ENCODE measurements at regions not wholly inside any gene's neighbourhood (a gene's known extent, or its start where the extent isn't known, plus 50 kb on each side); places are given as distances from the start of the nearest gene placed in this dataset.

- DNase-seq: no peak
These were observed 176.7 kb downstream of the EMX2 start for GRCh38 chr10:117718986-117719920.

DNA sequence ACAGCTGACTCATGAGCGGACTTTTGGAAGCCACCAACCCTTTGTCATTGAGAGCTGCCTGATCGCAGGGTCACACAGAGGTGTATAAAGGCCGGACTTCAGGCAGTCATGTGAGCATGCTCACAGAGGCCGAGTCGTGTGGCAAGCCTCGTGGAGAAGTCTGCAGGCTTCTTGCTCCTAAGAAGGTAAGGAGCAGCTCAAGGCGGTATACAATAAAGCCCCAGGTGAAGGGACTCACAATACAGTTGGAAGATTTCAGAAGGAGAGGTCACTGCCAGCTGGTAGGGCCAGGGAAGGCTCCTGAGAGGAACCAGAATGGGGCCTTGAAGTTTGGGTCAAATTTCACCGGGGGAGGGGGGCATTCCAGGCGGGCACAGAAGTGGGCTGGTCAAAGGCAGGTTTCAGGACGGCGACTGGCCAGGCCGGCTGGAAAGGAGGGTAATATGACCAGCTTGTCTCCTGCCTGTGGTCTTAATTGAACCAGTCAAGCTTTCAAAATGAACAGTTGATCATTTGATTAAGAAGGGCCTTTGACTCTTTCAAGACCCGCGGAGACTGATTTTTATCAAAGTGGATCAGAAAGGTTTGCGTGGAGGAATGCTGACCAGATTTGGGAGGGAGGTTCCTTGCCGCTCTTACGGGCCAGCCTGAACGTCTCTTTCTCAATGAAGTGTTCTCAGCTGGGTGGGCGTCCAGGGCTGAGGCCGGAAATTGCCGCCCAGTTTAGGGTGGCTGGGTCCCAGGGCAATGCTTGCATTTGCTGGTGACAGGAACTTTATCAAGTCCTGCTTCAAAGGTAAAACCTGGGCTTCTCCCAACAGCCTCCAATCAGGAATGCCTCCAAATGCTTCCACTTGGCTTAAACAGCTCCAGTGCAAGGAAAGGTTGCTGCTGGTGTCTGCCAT lies 178.6 kb downstream of the EMX2 start:
- DNase-seq: no peak

DNA sequence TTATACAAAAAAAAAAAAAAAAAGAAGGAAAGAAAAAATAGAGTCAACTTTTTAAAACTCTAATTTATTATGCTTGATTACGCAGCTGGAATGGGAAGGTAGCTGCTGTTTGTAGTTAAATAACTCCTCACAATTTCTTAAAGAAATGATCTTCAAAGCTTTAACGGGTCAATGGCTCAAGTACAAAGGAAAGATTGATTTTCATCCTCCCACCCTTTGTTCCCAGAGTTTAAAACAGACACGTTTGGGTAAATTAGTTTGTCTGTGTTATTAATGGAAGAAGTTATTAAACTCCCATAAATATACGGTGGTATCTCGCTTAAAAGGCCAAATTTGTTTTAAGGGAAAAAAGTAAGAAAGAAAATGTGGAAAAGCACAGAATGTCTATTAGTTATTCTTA lies 179.3 kb downstream of the EMX2 start:
- DNase-seq: no peak

GRCh38 chr10:117723343-117723742 lies 180.8 kb downstream of the EMX2 start:
- DNase-seq: no peak

DNA sequence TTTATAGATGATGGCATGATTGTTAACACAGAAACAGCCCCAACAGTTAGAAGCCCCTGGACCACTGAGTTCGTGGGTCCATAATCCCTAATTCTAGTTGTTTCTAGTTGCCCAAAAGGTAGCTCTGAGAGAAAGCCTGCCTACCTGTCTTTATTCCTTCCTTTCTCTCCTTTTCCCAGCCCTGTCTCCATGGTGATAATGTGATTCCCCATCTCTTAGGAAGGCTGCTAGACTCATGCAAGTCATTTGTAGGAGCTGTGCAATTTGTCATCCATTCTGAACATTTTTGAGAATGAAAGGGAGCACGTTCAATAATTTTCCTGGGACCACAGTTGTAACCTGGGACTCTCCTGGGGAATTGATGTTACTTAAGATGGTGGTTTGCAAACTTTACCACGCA lies 183.4 kb downstream of the EMX2 start:
- no peak for DNase-seq

DNA sequence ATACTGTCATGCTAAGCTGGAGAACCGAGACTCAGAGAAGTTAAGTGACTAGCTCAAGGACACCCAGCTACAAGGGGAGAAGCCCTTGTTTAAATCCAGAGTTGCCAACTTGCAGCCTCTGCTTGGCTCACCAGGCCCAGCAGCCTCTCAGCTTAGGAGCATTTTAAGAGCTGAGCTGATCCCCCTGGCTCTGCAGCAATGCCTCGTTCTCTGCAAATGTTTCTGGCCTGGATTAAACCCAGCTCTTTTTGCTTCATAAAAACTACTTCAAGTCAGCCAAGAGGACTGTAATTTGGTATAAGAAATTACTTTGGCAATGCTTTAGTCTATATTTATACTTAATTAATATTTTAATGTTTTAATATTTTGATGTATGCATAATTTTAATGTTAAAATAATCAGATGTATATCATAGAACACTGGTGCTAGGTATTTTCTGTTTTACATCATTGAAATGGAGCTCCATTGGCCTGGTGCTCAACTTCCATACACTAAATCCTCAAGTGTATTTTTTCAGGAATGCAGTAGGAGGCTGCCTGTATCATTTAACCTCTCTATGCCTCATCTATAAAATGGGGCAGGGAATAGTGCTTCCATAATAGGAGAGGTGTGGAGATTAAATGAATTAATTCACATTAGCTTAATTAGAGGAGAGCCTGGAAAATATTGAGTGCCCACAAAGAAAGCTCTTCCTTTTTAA lies 184.2 kb downstream of the EMX2 start:
- DNase-seq: no peak

- DNase-seq: no peak
These were observed 184.9 kb downstream of the EMX2 start for GRCh38 chr10:117727421-117727820.

GRCh38 chr10:117728087-117728486 lies 185.5 kb downstream of the EMX2 start:
- no peak for DNase-seq

DNA sequence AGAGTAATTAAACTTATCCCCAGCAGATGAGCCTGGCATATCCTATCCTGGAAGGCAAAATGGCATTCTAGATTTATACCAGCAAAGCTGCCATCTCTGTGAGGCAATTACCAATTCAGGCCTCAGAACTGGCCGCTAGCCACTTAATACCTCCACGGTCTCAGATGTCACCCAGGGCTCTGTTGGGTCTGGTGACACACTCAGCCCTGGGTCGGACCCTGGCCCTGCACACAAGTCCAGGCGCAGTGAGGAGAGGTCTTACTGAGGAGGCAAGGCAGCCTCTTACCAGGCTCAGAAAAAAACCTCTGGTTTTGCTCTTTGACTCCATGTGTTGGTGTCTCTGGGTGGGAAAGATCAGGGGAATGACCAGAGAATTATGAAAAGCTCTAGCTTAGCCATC lies 186.6 kb downstream of the EMX2 start:
- DNase-seq: no peak

DNA sequence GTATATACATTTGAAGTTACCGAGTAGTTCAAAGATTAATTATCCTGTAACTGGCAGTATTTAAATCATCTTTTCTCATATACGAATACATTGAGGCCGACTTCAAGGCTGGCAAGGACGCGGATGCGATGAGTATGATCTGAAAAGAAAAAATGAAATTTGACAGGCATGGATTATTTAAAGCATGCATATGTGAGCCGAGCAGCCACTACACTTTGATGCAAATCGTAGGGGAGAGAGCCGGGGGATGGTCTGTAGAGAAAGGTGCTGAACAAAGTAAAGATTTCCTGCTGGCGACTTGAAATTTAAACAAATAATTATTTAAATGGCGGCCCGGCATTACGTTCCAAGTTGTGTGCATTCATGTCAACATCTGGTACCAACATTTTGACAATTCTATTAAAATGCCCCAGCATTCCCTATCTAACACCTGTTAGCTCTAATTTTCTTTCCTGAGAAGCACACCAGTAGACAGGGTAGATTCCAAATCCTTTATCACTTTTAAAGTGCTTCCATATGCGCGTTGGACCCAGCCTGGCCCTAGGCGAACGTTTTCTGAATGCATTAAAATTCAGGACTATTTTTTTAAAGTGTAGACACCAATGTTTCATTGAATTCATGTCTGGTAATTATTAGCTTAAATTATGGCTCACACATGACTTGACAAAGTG lies 188.7 kb downstream of the EMX2 start:
- no peak for DNase-seq

- DNase-seq: no peak
These were observed 192.3 kb downstream of the EMX2 start for GRCh38 chr10:117734731-117735405.

GRCh38 chr10:117736655-117737054 lies 194.1 kb downstream of the EMX2 start:
- DNase-seq: no peak

- no peak for DNase-seq
These were observed 197.5 kb downstream of the EMX2 start for GRCh38 chr10:117740088-117740487.

DNA sequence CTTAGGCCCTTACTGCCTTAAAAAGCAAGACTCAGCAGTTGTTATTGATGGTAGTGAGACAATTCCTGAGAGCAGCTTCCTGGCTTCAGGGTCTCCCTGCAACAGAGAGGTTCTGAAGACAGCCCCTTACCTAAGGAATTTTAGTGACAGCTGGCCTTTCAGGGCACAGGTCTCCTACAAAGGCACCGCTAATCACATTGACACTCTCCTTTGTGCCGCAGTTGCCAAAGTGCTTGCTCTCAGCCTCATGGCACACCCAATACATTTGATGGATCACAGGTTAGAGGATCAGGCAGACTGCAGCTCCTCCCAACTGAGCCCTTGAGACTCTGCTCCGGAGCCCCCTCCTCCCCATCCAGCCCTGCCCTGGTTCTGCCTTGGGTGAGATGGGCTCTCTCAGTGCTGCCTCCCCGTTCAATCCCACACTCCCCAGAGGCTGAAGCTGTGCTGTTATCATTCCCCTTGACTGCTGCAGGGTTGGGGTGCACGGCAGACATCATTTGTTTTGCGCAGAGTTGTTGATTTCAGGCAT lies 198.2 kb downstream of the EMX2 start:
- no peak for DNase-seq

- DNase-seq: no peak
These were observed 199.0 kb downstream of the EMX2 start for GRCh38 chr10:117741524-117741923.

- DNase-seq: no peak
These were observed 201.0 kb downstream of the EMX2 start for GRCh38 chr10:117743509-117743908.

GRCh38 chr10:117745301-117745700 lies 202.8 kb downstream of the EMX2 start:
- no peak for DNase-seq

DNA sequence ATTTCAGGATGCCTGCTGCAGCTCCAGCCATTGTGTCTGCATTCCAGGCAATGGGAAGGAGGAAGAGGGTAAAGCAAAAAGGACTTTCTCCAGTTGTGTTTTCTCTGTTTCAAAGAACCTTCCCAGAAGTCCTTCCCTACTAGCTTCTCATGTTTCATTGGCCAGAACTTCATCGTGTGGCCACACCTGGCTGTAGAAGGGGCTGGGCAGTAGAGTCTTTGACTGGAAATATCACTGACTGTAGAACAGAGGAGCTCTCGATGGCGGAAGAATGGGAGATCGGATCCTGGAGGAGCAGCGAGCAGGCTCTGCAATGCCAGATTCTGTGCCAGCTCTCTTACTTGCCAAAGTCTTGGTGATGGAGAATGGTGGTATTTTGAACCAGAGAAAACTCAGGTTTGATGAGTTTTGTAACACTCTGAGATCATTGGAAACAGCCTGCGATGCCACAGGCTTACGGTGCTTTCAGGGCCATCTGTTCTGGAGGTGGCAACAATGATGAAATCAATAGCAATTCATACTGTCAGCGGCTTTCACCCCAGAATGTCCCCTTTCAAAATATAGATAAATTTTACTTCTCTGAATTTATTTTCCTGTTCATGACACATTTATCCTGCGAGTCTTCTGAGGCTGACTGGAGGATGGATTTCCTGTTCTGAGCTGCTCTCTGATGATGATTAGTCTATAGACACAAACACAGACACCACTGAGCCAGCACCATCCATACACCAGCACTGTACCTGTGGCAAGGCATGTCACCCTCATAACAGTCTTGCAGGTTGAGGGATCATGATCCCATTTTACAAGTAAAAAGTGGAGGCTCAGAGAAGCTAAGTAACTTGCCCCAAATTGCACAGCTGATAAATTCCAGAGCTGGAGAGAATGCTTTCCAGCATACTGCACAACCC lies 204.2 kb downstream of the EMX2 start:
- DNase-seq: no peak

DNA sequence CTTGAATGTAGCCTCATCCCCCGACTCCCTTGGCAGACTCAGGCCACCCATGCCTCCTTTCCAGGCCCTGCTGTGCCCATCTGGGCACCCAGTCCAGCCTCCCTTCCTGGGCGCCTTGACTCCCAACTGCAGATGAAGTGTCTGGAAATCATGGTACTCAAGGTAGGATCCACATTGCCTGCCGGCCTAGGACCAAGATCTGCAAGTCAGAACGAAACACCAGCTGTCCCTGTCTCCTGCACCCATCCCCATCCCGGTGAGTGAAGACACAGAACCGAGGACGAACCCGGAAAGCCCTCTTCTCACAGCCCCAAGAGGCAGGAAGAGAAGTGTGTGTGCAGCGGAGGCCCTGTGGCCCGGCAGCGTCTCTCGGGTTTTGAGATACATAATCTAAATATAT lies 205.1 kb downstream of the EMX2 start:
- no peak for DNase-seq

- DNase-seq: no peak
These were observed 205.5 kb downstream of the EMX2 start for GRCh38 chr10:117748058-117748457.

DNA sequence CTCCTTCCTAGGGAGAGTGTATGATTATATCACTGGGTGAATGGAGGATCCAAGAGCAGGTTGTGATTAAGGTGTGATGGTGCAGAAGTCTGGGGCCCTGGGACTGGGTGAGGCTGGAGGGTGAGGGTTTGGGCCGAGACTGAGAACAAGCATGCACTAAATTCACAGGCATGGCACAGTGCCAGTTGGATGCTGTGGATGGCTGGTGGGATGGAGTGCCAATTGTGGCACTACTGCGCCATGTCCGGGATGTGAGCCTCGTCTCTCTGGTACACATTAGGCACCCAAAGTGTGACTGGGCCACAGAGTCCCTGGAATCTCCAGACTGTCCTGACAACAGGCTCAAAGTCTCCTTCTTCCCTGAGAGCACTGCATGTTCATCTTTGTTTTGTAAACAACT lies 208.1 kb downstream of the EMX2 start:
- no peak for DNase-seq

All from AML-193 (cell line).